ENCODE measurements at regions not wholly inside any gene's neighbourhood (a gene's known extent, or its start where the extent isn't known, plus 50 kb on each side); places are given as distances from the start of the nearest gene placed in this dataset.
A peak's percentile ranks its signal among the peaks of the same experiment; 100 is the strongest.

DNA sequence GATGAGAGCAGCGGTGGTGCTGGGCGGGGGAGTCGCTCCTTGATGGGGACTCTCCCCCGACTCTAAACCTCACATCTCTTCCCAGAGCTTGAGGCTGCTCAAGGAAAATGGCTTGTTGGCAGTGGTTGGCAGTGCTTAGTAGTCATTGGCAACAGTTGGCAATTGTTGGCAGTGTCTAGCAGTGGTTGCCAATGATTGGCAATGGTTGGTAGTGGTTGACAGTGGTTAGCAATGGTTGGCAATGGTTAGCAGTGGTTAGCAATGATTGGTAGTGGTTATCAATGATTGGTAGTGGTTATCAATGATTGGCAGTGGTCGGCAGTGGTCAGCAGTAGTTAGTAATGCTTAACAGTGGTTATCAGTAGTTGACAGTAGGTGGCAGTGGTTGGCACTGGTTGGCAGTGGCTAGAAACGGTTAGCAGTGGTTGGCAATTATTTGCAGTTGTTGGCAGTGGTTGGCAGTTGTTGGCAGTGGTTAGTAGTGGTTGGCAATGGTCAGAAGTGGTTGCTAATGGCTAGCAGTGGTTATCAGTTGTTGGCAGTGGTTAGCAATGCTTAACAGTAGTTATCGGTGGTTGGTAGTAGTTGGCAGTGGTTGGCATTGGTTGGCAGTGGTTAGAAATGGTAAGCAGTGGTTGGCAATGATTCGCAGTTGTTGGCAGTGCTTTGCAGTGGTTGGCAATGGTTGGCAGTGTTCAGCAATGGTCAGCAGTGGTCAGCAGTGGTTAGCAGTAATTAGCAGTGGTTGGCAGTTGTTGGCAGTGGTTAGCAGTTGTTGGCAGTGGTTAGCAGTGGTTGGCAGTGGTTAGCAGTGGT, 85.4 kb upstream of the OTOS start:
- H3K36me3 ChIP-seq: no peaks in the 10 kb centered on the region
- no peak overlapping the region for H3K27ac ChIP-seq
- peaks cover 7% of the 10 kb centered on the region for H3K27me3 ChIP-seq (replicated peaks)
- peaks cover 10% of the 10 kb centered on the region; the same call in 1 of the 2 replicates for H3K9me3 ChIP-seq (replicated peaks)
- DNase-seq (ENCODE audit: low read depth in 1 of 2, low spot score in 2 of 2): no peak
- H3K4me3 ChIP-seq: no peak overlapping the region
- peaks cover 5% of the 10 kb centered on the region; the same call in 1 of the 2 replicates for H3K4me1 ChIP-seq (replicated peaks)

- no peak overlapping the region for H3K27ac ChIP-seq
- no peaks in the 10 kb centered on the region for H3K36me3 ChIP-seq
- peaks cover 10% of the 10 kb centered on the region; the same call in 1 of the 2 replicates for H3K9me3 ChIP-seq (replicated peaks)
- no peak overlapping the region for H3K4me3 ChIP-seq
- H3K4me1 ChIP-seq (replicated peaks): peaks cover 5% of the 10 kb centered on the region; the same call in 1 of the 2 replicates
- DNase-seq (ENCODE audit: low read depth in 1 of 2, low spot score in 2 of 2): peak in 1 of 2 experiments; percentile 38
- peaks cover 7% of the 10 kb centered on the region for H3K27me3 ChIP-seq (replicated peaks)
Observed at GRCh38 chr2:240226672-240227537, 86.4 kb upstream of the OTOS start.

- H3K27me3 ChIP-seq (replicated peaks): peaks cover 7% of the 10 kb centered on the region; the same call in 1 of the 2 replicates
- H3K4me1 ChIP-seq (replicated peaks): peaks cover 5% of the 10 kb centered on the region; the same call in 1 of the 2 replicates
- H3K9me3 ChIP-seq (replicated peaks): peaks cover 10% of the 10 kb centered on the region; the same call in 1 of the 2 replicates
- H3K4me3 ChIP-seq: no peak overlapping the region
- no peaks in the 10 kb centered on the region for H3K36me3 ChIP-seq
- peak in 1 of 2 experiments; percentile 36 for DNase-seq (ENCODE audit: low read depth in 1 of 2, low spot score in 2 of 2)
- H3K27ac ChIP-seq: no peak overlapping the region
Observed at GRCh38 chr2:240227538-240228428, 87.3 kb upstream of the OTOS start.

GRCh38 chr2:240229005-240229404, 88.5 kb upstream of the OTOS start:
- Histone ChIP-seq H3K9me3 (replicated peaks) (peaks cover 10% of the 10 kb centered on the region; the same call in 1 of the 2 replicates), H3K27ac (no peak overlapping the region), H3K4me3 (no peak overlapping the region), H3K4me1 (replicated peaks) (peaks cover 3% of the 10 kb centered on the region; the same call in 1 of the 2 replicates), H3K36me3 (no peaks in the 10 kb centered on the region), H3K27me3 (replicated peaks) (0 out of 2 replicates have a peak, but pooled peaks cover under 1% of the 10 kb centered on the region)
- no peak for DNase-seq (ENCODE audit: low read depth in 1 of 2, low spot score in 2 of 2)

- H3K4me3 ChIP-seq: no peak overlapping the region
- DNase-seq (ENCODE audit: low read depth in 1 of 2, low spot score in 2 of 2): no peak
- no peak overlapping the region for H3K27ac ChIP-seq
- no peaks in the 10 kb centered on the region for H3K27me3 ChIP-seq (replicated peaks)
- peaks cover 10% of the 10 kb centered on the region; the same call in 1 of the 2 replicates for H3K9me3 ChIP-seq (replicated peaks)
- H3K4me1 ChIP-seq (replicated peaks): peaks cover 3% of the 10 kb centered on the region; the same call in 1 of the 2 replicates
- H3K36me3 ChIP-seq: no peaks in the 10 kb centered on the region
Observed at GRCh38 chr2:240229603-240230235, 89.3 kb upstream of the OTOS start.

- DNase-seq (ENCODE audit: low read depth in 1 of 2, low spot score in 2 of 2): peak in 1 of 2 experiments; percentile 23
- Histone ChIP-seq H3K27me3 (replicated peaks) (no peaks in the 10 kb centered on the region), H3K9me3 (replicated peaks) (peaks cover 10% of the 10 kb centered on the region; the same call in 1 of the 2 replicates), H3K4me1 (replicated peaks) (peaks cover 3% of the 10 kb centered on the region; the same call in 1 of the 2 replicates), H3K4me3 (no peak overlapping the region), H3K36me3 (no peaks in the 10 kb centered on the region), H3K27ac (no peak overlapping the region)
Observed at GRCh38 chr2:240230291-240230931, 90.0 kb upstream of the OTOS start.

- no peaks in the 10 kb centered on the region for H3K36me3 ChIP-seq
- H3K9me3 ChIP-seq (replicated peaks): peaks cover 10% of the 10 kb centered on the region; the same call in 1 of the 2 replicates
- no peak overlapping the region for H3K4me3 ChIP-seq
- peak in 1 of 2 experiments; percentile 33 for DNase-seq (ENCODE audit: low read depth in 1 of 2, low spot score in 2 of 2)
- no peak overlapping the region for H3K27ac ChIP-seq
- no peaks in the 10 kb centered on the region for H3K27me3 ChIP-seq (replicated peaks)
- H3K4me1 ChIP-seq (replicated peaks): peaks cover 3% of the 10 kb centered on the region; the same call in 1 of the 2 replicates
Observed at GRCh38 chr2:240231838-240232244, 91.4 kb upstream of the OTOS start.

- H3K27ac ChIP-seq: no peak overlapping the region
- H3K36me3 ChIP-seq: no peaks in the 10 kb centered on the region
- DNase-seq (ENCODE audit: low read depth in 1 of 2, low spot score in 2 of 2): peak in 1 of 2 experiments; percentile 37
- peaks cover 3% of the 10 kb centered on the region; the same call in 1 of the 2 replicates for H3K4me1 ChIP-seq (replicated peaks)
- peaks cover 10% of the 10 kb centered on the region; the same call in 1 of the 2 replicates for H3K9me3 ChIP-seq (replicated peaks)
- no peaks in the 10 kb centered on the region for H3K27me3 ChIP-seq (replicated peaks)
- no peak overlapping the region for H3K4me3 ChIP-seq
Observed at GRCh38 chr2:240232264-240232915, 91.9 kb upstream of the OTOS start.

DNA sequence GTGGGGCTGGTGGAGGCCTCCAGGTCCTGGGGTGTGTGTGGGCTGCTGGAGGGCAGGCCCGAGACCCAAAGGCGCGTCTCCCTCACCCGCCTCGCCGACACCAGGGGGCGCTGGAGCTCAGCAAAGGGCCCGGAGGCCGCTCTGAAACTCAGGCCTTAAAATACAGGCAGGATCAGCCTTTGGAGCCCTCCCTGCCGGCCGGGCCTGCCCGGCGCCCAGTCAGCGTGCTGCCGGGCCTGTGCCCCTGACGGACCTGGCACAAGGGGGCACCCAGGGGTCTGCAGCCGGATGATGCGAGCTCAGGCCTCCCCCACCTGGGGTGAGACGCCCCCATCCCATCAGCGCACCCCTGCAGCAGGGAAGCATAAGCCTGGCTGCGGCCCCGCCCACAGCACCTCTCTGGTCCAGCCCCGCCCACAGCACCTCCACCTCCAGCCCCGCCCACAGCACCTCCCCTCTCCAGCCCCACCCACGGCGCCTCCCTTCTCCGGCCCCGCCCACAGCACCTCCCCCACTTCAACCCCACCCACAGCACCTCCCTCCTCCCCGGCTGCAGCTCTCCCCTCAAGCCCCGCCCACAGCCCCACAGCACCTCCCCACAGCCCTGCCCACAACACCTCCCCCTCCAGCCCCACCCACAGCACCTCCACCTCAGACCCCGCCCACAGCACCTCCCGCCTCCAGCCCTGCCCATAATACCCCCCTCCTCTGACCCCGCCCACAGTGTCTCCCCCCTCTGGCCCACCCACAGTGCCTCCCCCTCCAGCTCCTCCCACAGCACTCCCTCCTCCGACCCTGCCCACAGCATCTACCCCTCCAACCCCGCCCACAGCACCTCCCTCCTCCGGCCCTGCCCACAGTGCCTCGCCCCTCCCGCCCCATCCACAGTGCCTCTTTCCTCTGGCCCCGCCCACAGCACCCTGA, 92.8 kb upstream of the OTOS start:
- Histone ChIP-seq H3K27me3 (replicated peaks) (no peaks in the 10 kb centered on the region), H3K9me3 (replicated peaks) (peaks cover 10% of the 10 kb centered on the region; the same call in 1 of the 2 replicates), H3K27ac (no peak overlapping the region), H3K36me3 (no peaks in the 10 kb centered on the region), H3K4me3 (peak overlapping the region; percentile 21), H3K4me1 (replicated peaks) (peaks cover 3% of the 10 kb centered on the region; the same call in 1 of the 2 replicates)
- DNase-seq (ENCODE audit: low read depth in 1 of 2, low spot score in 2 of 2): peak; percentile 81 to 85

GRCh38 chr2:240233885-240234502, 93.5 kb upstream of the OTOS start:
- Histone ChIP-seq H3K36me3 (no peaks in the 10 kb centered on the region), H3K9me3 (replicated peaks) (peaks cover 3% of the 10 kb centered on the region; the same call in 1 of the 2 replicates), H3K27ac (no peak overlapping the region), H3K27me3 (replicated peaks) (no peaks in the 10 kb centered on the region), H3K4me3 (no peak overlapping the region), H3K4me1 (replicated peaks) (peaks cover 3% of the 10 kb centered on the region; the same call in 1 of the 2 replicates)
- DNase-seq (ENCODE audit: low read depth in 1 of 2, low spot score in 2 of 2): no peak

Measured in SJSA1 (cell line).